ENCODE measurements at regions not wholly inside any gene's neighbourhood (a gene's known extent, or its start where the extent isn't known, plus 50 kb on each side); places are given as distances from the start of the nearest gene placed in this dataset.

DNA sequence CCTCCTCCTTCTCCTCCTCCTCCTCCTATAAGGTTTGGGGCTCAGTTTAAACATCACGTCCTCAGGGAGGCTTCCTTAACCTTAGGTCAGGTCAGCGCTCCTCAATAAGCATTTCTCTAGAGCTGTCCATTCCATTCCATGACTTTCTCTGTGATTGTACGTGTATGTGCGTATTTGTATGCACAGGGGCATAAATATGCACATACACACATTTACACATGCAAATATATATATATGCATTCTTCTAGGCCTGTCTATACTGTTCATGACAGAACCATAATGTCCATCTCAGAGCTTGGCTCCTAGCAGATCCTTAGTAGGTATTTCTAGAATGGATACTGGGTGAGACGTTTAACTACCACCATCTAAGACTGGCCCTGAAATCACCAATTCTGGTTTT, 258.6 kb downstream of the STIM2 start:
- CTCF ChIA-PET: no interaction called here

DNA sequence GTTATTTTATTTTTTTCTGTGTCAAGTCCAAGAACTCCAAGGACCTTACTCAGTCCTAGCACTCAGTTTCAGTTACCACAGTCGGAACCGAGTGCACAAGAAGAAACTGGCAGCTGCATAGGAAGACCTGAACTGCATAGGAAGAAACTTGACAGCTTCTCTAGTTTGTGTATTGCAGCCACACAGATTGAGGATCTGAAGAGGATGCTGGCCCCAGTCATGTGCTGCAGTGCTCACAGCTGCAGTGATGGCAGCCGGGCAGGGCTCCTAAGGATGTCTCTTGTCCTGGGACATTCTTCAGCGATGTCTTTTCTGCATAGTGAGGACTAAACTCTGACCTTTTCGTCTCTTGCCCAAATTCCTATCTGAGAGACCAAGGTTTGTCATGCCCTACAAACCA, 261.2 kb downstream of the STIM2 start:
- H3K9me3 Mint-ChIP-seq: no peaks in the 10 kb centered on the region
- ATAC-seq (ENCODE audit: poor library complexity): no peak
- intact Hi-C loops (cut with DNase I, micrococcal nuclease): no loop called here
- no peaks in the 10 kb centered on the region for H3K27me3 Mint-ChIP-seq
- no peak overlapping the region for H3K27ac ChIP-seq (ENCODE audit: low read depth in 1 of 2, low read length in 2 of 2)
- H3K4me1 Mint-ChIP-seq (ENCODE audit: low read depth): no peaks in the 10 kb centered on the region
- H3K36me3 Mint-ChIP-seq (ENCODE audit: low read depth): no peaks in the 10 kb centered on the region
- ChIA-PET POLR2A (no interaction called here), CTCF (no interaction called here)
- no peaks in the 10 kb centered on the region for H3K36me3 ChIP-seq (ENCODE audit: insufficient read depth, low read length)
- no peak for DNase-seq
- no peaks in the 10 kb centered on the region for H3K27me3 ChIP-seq (ENCODE audit: control insufficient read depth in 1 of 2, insufficient read depth in 2 of 2, low read length in 2 of 2)
- TF ChIP-seq, protein P1, sequence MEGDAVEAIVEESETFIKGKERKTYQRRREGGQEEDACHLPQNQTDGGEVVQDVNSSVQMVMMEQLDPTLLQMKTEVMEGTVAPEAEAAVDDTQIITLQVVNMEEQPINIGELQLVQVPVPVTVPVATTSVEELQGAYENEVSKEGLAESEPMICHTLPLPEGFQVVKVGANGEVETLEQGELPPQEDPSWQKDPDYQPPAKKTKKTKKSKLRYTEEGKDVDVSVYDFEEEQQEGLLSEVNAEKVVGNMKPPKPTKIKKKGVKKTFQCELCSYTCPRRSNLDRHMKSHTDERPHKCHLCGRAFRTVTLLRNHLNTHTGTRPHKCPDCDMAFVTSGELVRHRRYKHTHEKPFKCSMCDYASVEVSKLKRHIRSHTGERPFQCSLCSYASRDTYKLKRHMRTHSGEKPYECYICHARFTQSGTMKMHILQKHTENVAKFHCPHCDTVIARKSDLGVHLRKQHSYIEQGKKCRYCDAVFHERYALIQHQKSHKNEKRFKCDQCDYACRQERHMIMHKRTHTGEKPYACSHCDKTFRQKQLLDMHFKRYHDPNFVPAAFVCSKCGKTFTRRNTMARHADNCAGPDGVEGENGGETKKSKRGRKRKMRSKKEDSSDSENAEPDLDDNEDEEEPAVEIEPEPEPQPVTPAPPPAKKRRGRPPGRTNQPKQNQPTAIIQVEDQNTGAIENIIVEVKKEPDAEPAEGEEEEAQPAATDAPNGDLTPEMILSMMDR (IDR thresholded peaks at IDR 0.05): no peak
- no peaks in the 10 kb centered on the region for H3K4me1 ChIP-seq (ENCODE audit: insufficient read depth, low read length)
- H3K4me3 ChIP-seq (ENCODE audit: low read length): no peak overlapping the region
- H3K9me3 ChIP-seq (ENCODE audit: control insufficient read depth in 1 of 2, insufficient read depth in 1 of 2, low read length in 2 of 2): peaks cover 0 to 3% of the 10 kb centered on the region in 2 experiments
- no peak overlapping the region for H3K4me3 Mint-ChIP-seq
- H3K27ac Mint-ChIP-seq: no peak overlapping the region

More for the DNA sequence above, 258.6 kb downstream of the STIM2 start:
- DNase-seq (no peak), ATAC-seq (ENCODE audit: poor library complexity) (no peak)
- H3K27ac ChIP-seq (ENCODE audit: low read depth in 1 of 2, low read length in 2 of 2): no peak overlapping the region
- no peaks in the 10 kb centered on the region for H3K27me3 ChIP-seq (ENCODE audit: control insufficient read depth in 1 of 2, insufficient read depth in 2 of 2, low read length in 2 of 2)
- no peaks in the 10 kb centered on the region for H3K36me3 ChIP-seq (ENCODE audit: insufficient read depth, low read length)
- POLR2A ChIA-PET: no interaction called here
- Mint-ChIP-seq H3K4me3 (no peak overlapping the region), H3K27me3 (no peaks in the 10 kb centered on the region), H3K27ac (no peak overlapping the region), H3K4me1 (ENCODE audit: low read depth) (no peaks in the 10 kb centered on the region), H3K36me3 (ENCODE audit: low read depth) (no peaks in the 10 kb centered on the region), H3K9me3 (no peaks in the 10 kb centered on the region)
- intact Hi-C loops (cut with DNase I, micrococcal nuclease): no loop called here
- no peak overlapping the region for H3K4me3 ChIP-seq (ENCODE audit: low read length)
- no peaks in the 10 kb centered on the region for H3K4me1 ChIP-seq (ENCODE audit: insufficient read depth, low read length)
- peaks cover 0 to 3% of the 10 kb centered on the region in 2 experiments for H3K9me3 ChIP-seq (ENCODE audit: control insufficient read depth in 1 of 2, insufficient read depth in 1 of 2, low read length in 2 of 2)
- TF ChIP-seq, protein P1 (IDR thresholded peaks at IDR 0.05): no peak

DNA sequence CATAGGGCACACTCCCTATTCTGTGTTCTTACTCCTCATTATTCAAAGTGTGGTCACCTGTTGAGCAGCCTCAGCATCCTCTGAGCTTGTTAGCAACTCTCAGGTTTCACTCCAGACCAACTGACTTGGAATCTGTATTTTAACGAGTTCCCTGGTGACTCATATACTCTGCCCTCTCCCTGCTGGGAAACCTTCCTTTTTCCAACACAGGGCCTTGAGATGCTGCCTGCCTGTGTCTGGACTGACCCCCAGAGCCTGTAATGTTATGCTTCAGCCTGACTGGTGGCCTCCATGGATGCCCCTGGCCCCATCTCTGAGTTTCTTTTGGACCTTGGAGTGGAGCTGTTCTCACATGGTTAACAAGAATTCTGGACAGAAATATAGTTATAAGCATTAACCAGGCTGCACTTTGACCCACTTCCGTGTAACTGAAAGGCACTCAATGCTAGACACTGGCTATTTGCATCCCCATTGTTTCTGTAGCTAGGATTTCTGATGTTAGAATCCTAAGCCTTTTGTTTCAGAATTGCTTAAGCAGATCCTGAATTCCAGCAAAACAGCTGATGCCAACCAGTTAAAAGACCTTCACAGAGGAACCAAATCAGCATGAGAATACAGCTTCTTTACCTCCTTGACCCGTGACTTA, 262.6 kb downstream of the STIM2 start:
- no peaks in the 10 kb centered on the region for H3K27me3 Mint-ChIP-seq
- TF ChIP-seq, protein P1 (IDR thresholded peaks at IDR 0.05): no peak

More for the DNA sequence above, 262.6 kb downstream of the STIM2 start:
- CTCF ChIA-PET: no interaction called here
- Mint-ChIP-seq H3K9me3 (no peaks in the 10 kb centered on the region), H3K36me3 (ENCODE audit: low read depth) (no peaks in the 10 kb centered on the region), H3K4me1 (ENCODE audit: low read depth) (no peaks in the 10 kb centered on the region), H3K4me3 (no peak overlapping the region), H3K27ac (no peak overlapping the region)
- peaks cover 0 to under 1% of the 10 kb centered on the region in 2 experiments for H3K9me3 ChIP-seq (ENCODE audit: control insufficient read depth in 1 of 2, insufficient read depth in 1 of 2, low read length in 2 of 2)
- no peaks in the 10 kb centered on the region for H3K36me3 ChIP-seq (ENCODE audit: insufficient read depth, low read length)
- no peaks in the 10 kb centered on the region for H3K27me3 ChIP-seq (ENCODE audit: control insufficient read depth in 1 of 2, insufficient read depth in 2 of 2, low read length in 2 of 2)
- no peak overlapping the region for H3K4me3 ChIP-seq (ENCODE audit: low read length)
- POLR2A ChIA-PET: no interaction called here
- ATAC-seq (ENCODE audit: poor library complexity) (no peak), DNase-seq (no peak)
- intact Hi-C loops (cut with DNase I, micrococcal nuclease): no loop called here
- H3K27ac ChIP-seq (ENCODE audit: low read depth in 1 of 2, low read length in 2 of 2): no peak overlapping the region
- no peaks in the 10 kb centered on the region for H3K4me1 ChIP-seq (ENCODE audit: insufficient read depth, low read length)

Measured in CD4-positive, alpha-beta T cell (primary cell).